HG03342 (cell line): ENCODE measurements at regions not wholly inside any gene's neighbourhood (a gene's known extent, or its start where the extent isn't known, plus 50 kb on each side); places are given as distances from the start of the nearest gene placed in this dataset.
"Not testable (repeated sequence)": the region's sequence is repeated elsewhere in the genome, so short reads cannot be mapped to it uniquely, and the experiment has no call there.

Experiments used
- ATAC-seq: cut with Tn5 transposase; IDR thresholded peaks from one replicate; pipeline ENCODE4 v1.9.1; 2021; ENCODE audit warnings: mild to moderate bottlenecking, moderate library complexity; ENCODE audit not compliant: unreplicated experiment

GRCh38 chr10:109114579-109114978 is 808.7 kb downstream of the XPNPEP1 start:
- ATAC-seq: no peak

GRCh38 chr10:109106604-109107003 is 816.7 kb downstream of the XPNPEP1 start:
- ATAC-seq: no peak

GRCh38 chr10:109105725-109106124 is 817.6 kb downstream of the XPNPEP1 start:
- ATAC-seq: no peak

DNA sequence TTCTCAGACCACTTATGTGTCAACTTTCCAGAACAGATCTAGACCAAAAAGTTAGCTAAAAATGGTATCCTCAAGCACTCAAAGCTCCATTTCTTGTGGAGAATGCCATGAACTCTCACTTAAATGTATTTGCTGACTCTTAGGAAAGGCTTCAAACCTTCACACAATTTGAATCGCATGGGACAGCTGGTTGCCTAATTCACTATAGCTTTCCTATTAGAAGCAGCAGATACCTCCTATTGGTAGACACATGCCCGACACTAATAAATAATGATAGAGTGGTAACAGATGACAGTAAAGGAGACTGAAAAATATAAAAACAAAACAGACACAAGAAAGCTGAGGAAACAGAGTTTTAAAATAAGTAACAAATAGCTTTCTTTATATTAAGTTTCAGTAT is 818.5 kb downstream of the XPNPEP1 start:
- no peak for ATAC-seq

- no peak for ATAC-seq
Measured at GRCh38 chr10:109103278-109103677, 820.0 kb downstream of the XPNPEP1 start.

- no peak for ATAC-seq
Measured at GRCh38 chr10:109089779-109090178, 833.5 kb downstream of the XPNPEP1 start.

DNA sequence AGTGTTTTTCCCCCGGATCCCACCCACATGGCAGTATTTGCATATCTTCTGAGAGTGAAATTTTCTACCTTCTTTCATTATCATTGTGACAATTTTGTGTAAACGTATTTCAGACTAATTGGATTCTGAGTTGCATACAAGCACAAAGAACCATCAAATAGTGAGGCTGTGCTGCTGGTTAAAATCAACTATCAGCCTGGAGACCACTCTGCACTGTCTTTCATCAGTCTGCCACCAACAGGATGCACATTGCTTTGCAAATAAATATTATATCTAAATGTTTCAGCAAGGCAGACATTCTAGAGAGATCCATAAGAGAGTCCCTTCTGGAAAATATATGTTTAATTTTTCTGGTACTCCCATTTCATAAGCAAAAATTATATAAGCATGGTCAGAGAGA is 851.8 kb downstream of the XPNPEP1 start:
- no peak for ATAC-seq

- ATAC-seq: no peak
Measured at GRCh38 chr10:109070492-109070891, 852.8 kb downstream of the XPNPEP1 start.

GRCh38 chr10:109067031-109067430 is 856.3 kb downstream of the XPNPEP1 start:
- no peak for ATAC-seq

- no peak for ATAC-seq
Measured at GRCh38 chr10:109065821-109066220, 857.5 kb downstream of the XPNPEP1 start.

DNA sequence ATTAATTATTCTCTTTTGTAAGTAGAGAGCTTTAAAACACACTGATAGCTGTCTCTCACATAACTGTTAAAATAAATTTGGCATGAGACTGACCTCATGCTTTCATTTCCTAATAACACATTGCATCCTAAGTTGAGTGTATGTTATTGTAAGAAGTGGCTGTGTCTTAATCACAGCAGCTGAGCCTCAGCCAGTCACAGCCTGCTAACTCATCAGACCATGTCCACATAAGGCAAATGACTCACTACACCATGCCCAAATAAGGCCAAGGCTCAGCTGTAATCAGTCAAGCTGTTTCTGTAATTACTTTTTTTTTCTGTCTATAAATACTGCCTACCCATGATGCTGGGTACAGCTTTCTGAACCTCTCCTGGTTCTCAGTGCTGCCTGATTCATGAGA is 860.9 kb downstream of the XPNPEP1 start:
- ATAC-seq: peak; percentile 81

DNA sequence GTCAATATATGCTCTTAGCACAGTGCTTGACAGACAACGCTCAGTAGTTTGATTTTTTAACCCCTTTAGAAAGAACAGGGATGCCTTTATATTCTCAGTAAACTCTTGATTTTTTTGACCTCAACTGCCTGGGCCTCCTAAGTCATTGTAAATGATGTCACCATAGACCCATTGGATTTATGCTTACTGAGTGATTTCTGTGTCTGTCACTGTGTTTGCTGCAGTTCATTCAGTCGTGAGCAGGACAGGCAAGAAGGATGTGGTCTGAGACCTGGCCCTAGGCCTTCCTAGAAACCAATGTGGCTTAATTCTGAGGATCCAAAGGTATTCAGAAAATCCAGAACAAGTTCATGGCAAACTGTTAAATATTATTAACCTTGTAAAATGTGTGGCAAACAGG is 868.1 kb downstream of the XPNPEP1 start:
- no peak for ATAC-seq

DNA sequence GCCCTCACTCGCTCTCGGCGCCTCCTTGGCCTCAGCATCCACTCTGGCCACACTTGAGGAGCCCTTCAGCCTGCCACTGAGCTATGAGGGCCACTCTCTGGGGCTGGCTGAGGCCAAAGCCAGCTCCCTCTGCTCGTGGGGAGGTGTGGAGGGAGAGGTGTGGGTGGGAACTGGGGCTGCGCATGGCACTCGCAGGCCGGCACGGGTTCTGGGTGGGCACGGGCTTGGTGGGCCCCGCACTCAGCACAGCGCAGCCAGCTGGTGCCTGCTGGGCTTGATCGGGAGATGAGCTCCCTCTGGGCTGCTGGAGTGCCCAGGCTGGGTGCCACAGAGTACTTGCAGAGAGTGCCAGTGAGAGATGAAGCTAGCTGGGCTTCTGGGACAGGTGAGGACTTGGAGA is 875.5 kb downstream of the XPNPEP1 start:
- ATAC-seq: no peak

DNA sequence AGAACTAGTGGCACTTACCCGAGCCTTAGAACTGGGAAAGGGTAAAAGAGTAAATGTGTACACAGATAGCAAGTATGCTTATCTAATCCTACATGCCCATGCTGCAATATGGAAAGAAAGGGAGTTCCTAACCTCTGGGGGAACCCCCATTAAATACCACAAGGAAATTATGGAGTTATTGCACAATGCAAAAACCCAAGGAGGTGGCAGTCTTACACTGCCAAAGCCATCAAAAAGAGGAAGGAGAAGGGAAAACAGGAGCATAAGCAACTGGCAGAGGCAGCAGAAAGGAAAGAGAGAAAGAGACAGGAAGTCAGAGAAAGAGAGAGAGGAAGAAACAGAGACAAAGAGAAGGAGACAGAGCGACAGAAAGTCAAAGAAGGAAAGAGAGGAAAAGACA is 876.9 kb downstream of the XPNPEP1 start:
- not testable (repeated sequence) for ATAC-seq

GRCh38 chr10:109040622-109041021 is 882.7 kb downstream of the XPNPEP1 start:
- ATAC-seq: no peak

GRCh38 chr10:109037978-109038377 is 885.3 kb downstream of the XPNPEP1 start:
- no peak for ATAC-seq

GRCh38 chr10:109030581-109031210 is 892.6 kb downstream of the XPNPEP1 start:
- no peak for ATAC-seq

DNA sequence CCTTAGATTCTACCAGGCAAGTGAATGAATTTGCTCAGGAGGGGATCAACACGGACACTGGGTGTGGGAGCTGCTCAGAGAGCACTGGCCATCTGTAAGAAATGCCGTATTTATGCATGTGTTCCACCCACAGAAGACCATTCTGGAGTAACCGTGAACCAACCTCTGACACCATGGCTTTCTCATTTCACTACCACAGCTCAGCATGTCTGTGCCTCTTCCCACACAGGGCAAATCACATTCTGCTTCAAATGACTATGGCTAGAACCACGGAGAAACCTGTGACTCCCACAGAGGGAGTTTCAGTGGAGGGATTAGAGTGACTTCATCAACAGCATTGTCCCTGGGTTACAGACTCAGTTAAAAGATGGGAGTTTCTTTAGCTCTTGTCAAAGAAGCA is 893.4 kb downstream of the XPNPEP1 start:
- no peak for ATAC-seq

DNA sequence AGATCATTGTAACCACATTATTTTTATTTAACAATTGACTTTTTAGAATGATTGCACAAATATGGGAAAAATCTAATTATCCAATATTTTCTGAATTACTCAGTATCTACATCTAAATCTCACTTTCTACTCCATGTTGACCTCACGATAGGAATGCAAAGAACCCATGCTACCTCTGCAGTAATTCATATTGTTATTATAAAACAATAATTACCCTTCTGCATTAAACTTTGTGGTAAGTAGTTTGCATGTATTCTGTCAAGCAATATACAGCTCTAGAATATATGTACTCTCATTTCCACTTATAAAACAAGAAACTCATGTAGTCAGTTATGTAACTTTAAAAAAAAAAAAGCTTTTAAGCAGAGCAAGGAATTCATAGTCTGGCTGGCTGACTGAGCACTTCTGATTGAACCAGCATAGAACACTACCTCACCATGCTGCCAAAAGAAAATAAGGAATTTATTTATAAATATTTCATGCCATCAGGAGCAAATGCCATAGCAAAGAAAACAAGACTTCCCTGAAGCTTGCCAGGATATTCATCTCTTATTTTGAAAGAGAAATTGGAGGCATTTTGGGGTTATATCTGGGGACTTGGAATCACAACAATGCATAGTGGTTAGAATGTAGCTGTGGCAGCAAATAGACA is 895.7 kb downstream of the XPNPEP1 start:
- ATAC-seq: no peak

GRCh38 chr10:109025172-109025571 is 898.1 kb downstream of the XPNPEP1 start:
- no peak for ATAC-seq

DNA sequence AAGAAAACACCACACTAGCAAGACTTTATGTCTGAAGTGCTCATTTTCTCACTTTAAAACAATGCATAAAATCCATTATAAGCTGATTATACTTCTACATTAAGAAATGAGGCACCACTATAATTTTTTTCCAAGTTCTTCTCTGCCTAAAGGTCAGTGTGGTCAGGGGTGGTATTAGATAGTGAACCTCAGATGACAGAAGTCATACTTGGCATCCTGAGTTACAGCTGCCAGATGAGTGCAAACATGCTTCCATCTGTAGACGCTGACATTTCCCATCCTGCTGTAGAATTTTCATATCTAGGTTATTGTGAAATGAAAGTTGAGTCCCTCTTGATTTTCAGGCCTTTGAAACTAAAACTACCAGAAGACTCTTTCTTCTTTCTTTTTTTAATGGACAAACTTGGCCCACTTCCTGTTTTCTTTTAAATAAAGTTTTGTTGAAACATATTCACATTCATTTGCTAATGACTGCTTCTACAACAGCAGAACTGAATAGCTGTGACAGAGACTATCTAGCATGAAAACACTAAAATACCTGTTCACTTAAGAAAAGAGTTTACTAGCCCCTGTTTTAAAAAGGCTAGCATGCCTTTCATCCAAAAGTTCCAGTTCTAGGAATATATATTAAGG is 900.8 kb downstream of the XPNPEP1 start:
- ATAC-seq: no peak

- ATAC-seq: no peak
Measured at GRCh38 chr10:109019001-109019424, 904.3 kb downstream of the XPNPEP1 start.
